ENCODE measurements at regions not wholly inside any gene's neighbourhood (a gene's known extent, or its start where the extent isn't known, plus 50 kb on each side); places are given as distances from the start of the nearest gene placed in this dataset.

DNA sequence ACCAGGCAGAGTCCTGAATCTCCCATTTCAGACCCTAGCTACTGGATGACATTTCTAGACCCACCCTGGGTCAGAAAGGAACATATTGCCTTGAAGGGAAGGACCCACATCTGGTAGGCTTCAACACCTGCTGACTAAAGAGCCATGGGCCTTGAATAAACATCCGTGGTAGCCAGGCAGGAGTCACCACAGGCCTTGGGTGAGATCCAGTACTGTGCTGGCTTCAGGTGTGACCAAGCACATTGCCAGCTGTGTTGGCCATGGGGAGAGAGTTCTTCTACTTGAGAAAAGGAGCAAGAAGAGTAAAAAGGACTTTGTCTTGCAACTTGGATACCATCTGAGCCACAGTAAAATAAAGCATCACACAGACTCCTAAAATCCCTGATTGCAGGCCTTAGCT is 332.6 kb downstream of the SLC16A7 start:
- DNase-seq (ENCODE audit: low read depth, low spot score): no peak

DNA sequence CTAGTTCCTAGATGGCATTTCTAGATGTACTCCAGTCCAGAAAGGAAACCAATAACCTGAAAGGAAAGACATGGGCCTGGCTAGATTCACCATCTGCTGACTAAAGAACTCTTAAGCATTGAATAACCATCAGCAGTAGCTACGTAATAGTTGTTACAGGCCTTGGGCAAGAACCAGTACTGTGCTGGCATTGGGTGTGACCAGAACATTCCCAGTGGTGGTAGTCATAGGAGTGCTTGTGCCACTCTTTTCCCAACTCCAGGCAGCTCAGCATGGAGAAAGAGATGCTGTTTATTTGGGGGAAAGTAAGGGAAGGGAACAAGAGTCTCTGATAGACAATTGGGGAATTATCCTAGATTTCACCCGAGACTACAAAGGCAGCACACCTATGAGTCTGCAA is 333.3 kb downstream of the SLC16A7 start:
- no peak for DNase-seq (ENCODE audit: low read depth, low spot score)

DNA sequence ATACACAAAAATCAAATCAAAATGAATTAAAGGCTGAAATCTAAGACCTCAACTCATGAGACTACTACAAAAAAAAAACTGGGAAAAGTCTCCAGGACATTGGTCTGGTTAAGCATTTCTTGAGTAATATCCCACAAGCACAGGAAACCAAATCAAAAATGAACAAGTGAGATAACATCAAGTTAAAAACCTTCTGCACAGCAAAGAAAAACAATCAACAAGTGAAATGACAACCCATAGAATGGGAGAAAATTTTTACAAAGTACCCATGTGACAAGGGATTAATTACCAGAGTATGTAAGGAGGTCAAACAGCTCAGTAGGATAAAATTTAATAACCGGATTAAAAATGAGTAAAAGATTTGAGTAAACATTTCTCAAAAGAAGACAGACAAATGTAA is 338.7 kb downstream of the SLC16A7 start:
- no peak for DNase-seq (ENCODE audit: low read depth, low spot score)

DNA sequence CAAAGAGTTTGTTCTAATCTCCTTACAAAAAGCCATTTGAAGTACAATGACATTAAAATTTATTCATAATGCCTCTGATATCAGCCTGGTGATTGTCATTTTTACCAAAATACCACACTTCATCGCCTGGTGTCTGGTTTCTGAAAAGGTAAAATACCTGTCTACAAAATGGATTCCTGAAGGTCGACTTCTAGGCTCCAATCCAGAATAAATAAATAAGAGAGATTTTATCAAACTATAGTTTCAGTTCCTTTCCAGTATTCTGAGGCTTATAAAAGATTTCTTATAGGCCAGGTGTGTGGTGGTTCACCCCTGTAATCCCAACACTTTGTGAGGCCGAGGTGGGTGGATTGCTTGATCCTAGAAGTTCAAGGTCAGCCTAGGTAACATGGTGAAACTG is 340.7 kb downstream of the SLC16A7 start:
- DNase-seq (ENCODE audit: low read depth, low spot score): no peak

DNA sequence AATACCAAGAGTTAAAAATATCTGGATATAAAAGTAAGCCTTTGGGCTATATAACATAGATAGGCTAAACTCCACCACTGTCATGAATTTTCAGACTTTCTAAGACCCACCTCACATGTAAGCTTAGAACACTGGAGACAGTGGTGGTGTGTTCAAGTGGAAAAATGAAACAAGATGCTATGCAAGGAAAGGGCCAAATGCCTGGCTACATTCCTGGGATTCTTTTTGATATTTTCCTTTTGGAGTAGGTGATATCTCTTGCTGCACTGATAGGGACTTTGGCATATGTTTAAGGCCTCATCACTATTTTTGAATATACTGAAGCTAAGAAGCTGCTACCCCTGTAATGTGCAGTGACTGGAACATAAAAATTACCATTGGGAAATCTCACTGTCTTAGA is 341.3 kb downstream of the SLC16A7 start:
- no peak for DNase-seq (ENCODE audit: low read depth, low spot score)

DNA sequence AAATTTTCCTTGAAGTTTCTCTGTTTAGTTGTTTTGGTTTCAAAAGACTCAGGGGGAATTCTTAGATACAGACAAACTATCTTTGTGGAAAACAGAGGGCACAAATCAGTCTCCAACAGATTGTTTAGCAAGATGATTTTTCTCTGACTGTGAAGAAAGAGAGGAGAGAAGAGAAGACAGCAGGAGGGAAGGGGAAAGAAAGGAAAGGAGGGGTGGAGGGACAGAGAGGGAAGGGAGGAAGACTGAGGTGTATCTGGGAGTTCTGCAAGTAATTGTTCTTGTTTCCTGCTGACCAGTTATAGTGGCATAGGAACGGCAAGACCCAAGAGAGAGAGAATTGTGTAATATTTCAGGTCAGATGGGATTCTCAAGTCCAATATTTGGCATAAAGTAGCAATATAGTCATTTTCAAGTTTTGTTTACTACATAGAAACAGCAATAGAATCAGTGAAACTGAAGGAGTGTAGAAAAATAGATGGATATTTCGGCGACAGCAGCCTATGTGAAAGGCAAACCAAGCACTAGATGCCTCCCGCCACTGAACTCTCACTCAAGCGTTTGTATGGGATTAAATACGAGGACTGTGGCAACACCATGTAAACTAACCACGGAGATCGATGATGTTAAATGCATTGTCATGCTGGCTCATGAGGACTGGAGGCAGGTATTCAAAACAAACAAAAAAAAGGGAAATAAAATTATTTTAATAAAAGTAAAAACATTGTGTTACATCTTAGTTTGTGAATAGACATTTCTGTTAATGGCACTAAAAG is 342.5 kb downstream of the SLC16A7 start:
- no peak for DNase-seq (ENCODE audit: low read depth, low spot score)

DNA sequence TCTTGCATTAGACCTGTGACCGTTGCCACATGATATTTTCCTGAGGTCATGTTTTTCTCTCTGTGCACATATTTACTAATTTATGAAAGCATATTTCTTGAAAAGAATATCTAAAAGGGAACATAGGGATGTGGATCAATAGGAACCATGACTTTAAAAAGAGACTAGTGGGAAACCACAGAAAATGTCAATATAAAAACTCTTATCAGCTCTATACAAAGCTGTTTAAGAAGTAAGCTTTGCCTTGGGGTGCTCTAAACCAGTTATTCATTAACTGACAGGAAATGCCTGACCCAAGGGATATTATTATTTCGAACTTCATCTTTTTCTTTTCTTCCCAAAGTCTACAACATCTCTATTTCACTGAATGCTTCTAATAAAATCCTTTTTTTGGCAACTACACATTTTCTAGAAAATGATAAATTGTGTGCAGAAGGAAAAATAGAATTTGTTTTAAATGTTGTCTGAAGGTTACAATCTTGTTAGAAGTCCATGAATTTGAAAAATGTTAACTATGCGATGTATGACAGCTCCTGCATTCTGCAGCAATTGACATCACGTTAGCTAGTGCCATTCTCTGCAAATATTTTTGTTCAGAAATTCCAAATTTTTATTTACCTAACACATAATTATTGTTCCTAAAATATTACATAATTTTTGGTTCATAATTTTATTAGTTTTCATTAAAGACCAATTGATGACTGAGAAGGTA is 345.0 kb downstream of the SLC16A7 start:
- DNase-seq (ENCODE audit: low read depth, low spot score): no peak

DNA sequence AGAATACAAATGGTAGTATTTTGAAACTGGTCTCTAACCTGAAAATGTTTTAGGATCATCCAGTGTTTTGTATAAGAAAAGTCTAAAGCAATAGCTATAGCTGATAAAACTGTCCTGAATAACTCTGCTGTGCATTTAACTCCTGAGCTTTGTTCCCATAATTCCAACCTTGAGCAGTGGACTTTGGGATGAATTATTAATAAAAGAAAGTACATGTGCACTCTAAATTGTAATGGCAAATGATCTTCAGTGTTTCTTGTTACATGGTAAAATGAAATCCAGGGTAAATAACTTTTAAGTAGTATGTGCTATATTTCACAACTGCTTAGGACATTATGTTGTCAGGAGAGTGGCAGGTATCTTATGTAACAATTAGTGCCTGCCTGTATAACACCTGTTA is 345.6 kb downstream of the SLC16A7 start:
- DNase-seq (ENCODE audit: low read depth, low spot score): no peak

DNA sequence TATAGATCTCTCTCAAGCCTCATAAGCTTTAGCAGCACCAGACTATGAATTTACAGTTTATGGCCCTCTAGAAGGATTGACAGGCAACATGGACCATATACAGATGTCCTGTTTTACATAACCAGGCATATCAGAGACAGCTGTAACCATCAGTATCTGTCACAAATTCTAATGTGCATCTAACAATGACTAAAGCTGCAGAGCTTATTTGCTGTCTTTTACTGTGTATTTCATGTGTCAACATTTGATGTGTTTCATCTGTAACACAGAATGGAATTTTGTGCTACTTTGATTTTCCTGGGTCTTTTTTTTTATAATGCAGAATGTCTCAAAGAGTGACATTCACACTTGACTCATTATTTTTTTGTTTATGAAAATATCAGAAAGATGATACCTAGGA is 348.3 kb downstream of the SLC16A7 start:
- no peak for DNase-seq (ENCODE audit: low read depth, low spot score)

DNA sequence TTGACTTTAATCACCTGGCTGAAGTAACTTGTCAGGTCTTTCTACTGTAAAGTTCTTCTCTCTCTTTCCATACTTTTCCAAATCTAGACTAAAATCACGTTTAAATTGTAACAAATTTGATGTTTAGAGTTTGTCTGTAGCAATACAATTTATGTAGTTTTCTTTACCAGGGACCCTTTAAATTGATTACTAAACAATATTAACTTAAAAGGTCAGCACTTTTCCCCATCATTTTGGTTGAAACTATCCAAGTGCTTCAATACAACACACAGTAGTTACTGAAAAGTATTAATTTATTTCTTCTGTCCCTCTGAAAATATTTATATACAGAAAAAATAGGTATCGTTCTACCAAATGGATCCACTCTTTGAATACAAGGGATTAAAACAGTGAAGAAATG is 350.8 kb downstream of the SLC16A7 start:
- DNase-seq (ENCODE audit: low read depth, low spot score): no peak

DNA sequence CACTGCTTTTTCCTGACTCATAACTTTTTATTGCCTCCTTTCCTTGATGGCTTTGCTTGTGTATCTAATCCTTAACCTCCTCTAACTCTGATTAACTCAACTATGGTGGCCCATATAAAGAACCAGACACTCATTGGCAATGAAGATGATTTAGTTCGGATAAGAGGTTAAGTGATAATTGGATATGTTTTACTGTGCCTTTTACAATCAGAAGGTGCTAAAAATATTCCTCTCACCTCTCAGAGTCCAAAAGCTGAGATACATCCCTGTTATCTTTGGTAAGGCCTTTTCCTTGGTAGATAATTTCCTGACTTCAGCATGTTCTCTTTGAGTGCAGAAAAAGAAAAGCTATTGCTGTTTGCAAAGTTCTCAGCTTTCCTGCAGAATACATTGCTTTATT is 367.7 kb downstream of the SLC16A7 start:
- DNase-seq (ENCODE audit: low read depth, low spot score): no peak

DNA sequence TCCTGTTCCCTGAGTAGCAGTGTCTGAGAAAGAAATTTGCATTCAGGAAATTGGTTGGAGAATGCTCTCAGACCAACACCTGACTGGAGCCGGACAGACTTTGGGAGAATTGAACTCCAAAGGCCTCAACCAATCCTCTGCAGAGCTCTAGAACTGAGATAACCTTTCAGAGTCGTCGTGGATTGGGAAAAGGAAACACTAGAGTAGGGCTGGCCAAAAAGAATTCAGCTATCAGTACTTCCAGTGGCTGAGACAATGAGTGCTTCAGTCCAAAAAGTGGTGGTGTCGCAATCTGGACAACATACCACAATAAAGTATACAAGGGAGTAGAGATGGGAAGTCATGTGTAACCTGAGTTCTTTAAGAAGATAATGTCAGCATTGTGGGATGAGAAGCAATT is 377.1 kb downstream of the SLC16A7 start:
- DNase-seq (ENCODE audit: low read depth, low spot score): no peak

DNA sequence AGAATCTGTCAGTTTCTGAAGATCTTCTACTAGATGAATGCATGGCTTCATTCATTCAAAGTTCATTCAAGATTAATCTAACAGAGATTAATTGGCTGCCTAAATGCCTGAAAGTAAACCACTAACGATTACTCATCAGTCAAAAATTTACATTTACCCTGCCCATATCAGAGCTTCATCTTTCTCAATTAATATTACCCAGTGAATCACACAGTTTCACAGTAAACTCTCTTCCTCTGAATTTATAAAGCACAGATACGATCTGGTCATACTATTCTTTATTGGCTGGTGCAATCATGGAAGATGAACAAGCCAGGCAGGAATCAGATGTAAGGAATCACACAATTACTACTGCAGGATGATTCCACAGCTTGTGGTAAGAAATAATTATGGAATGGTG is 377.7 kb downstream of the SLC16A7 start:
- DNase-seq (ENCODE audit: low read depth, low spot score): no peak

DNA sequence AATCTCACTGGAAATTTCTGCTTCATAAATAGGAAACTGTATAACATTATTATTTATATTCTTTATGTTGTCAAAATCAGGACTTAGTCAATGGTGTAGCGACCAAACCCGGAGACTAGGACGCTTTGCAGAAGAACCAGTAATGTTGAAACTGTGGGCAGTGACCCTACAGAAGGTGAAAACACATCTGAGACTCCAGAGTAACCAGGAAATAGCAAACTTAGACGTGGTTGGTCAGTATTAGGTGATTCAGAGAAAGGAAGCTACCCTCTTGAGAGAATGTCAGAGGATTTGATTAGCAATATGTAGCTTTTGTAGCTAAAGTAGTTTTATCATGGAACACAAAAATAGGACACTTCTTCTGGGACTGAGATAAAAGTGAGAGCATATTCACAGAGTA is 381.9 kb downstream of the SLC16A7 start:
- no peak for DNase-seq (ENCODE audit: low read depth, low spot score)

DNA sequence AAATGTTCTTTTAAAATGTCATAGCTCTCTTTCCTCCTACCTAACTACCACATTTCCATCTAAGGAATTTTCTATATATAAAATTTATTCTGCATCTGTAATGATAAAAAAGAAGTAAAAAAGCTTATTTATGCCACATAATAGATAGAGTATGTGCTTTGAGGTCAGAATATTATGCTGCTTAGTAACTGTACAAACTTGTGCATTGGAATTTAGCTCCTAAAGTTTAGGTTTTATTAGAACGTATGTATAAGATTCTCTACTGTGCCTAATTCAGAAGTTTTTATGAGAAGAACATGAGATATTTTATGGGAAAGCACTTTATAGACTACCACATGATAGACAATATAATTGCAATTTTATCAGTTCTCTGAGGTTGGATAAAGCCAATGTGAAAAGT is 384.6 kb downstream of the SLC16A7 start:
- no peak for DNase-seq (ENCODE audit: low read depth, low spot score)

DNA sequence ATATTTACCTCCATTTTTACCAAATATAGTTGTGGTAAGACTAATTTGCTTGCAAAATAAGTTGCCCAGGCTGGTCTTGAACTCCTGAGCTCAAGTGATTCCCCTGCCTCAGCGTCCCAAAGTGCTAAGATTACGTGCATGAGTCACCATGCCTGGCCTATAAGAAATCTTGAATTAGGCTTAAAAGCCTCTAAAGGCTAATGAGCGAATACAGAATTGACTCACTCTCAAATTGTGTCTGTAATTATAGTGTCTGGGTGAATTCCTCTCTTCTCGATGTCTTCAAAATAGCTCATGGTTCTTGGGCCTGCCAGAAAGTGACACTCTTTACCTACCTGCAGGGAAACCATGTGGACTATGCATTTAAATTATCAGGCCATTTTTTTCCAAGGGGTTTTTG is 403.5 kb downstream of the SLC16A7 start:
- no peak for DNase-seq (ENCODE audit: low read depth, low spot score)

DNA sequence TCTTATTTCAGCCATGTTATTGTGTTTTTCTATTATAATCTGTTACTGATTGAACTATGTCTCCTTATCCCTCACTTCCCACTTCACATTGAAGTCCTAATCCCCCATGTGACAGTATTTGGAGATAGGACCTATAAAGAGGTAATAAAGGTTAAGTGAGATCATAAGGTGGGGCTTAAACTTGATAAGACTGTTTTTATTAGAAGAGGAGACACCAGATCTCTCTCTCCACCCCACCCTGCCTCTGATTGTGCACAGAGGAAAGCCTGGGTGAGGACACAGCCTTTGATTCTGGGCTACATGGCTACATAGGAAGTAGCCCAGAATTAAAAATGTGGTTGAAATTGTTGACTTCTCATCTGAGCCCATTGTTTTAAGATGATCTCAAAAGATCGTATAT is 414.7 kb downstream of the SLC16A7 start:
- DNase-seq (ENCODE audit: low read depth, low spot score): no peak

DNA sequence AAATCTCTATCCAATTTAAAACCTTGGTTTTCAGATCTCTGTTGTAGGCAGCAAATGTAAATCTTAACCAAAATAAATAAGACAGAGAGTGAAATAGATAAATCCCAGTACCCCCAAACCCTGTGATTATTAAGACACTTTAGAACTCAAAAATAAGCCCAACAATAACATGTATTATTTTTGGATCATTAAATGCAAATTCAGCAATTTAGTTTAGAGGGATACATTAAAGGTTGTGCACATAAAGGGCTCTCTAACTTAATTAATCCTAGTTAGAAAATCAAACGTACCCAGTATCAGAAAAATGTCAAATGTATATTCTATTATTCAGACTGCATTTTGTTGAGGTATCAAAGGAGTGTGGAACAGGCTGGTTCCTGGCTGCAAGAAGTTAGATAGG is 416.8 kb downstream of the SLC16A7 start:
- no peak for DNase-seq (ENCODE audit: low read depth, low spot score)

DNA sequence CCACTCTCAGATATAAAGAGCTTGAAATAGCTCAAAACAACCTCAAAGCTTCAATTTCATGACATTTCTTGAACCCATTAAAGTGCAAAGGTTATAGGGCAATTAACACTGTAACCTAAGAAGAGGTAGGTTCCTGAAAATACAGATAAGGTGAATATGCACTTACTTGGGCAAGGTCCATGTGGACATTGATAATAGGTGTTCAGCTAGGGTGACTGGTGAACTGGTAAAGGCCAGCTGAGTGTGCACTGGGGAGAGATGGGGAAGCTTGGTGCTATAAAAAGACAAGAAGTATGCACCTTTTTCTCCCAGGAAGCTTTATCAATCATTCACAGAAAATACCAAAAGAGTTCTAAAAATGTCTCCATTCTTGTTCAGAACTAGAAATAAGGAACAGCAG is 418.6 kb downstream of the SLC16A7 start:
- DNase-seq (ENCODE audit: low read depth, low spot score): no peak

DNA sequence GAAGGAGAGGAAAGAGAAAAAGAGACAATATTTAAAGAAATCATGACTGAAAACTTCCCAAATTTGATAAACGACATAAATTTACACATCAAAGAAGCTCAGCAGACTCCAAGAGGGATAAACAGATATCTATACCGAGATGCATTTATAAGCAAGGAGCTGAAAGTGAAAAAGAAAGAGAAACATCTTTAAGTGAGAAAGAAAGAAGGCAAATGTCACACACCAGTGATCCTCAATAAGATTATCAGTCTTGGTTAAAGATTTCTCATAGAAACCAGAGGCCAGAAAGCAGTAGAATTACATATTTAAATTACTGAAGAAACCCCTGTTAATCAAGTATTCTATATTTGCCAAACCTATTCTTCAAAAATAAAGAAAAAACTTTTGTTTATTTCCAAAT is 424.2 kb downstream of the SLC16A7 start:
- DNase-seq (ENCODE audit: low read depth, low spot score): no peak

DNA sequence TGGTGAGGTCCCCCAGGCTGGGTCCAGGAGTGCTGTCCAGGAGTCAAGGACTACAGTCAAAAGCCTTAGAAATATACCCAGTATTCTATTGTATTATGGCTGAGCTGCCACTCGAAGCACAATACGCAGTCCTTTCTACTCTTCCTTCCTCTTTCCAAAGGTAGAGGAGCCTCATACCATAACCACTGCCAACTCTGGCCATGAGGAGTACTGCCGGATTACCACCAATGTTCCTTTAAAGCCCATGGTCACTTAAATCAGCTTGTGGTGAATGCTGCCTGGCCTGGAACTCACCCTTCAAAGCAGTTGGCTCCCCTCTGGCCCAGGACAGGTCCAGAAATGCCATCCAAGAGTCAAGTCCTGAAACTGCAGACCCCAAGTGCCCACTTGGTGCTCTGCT is 425.4 kb downstream of the SLC16A7 start:
- no peak for DNase-seq (ENCODE audit: low read depth, low spot score)

DNA sequence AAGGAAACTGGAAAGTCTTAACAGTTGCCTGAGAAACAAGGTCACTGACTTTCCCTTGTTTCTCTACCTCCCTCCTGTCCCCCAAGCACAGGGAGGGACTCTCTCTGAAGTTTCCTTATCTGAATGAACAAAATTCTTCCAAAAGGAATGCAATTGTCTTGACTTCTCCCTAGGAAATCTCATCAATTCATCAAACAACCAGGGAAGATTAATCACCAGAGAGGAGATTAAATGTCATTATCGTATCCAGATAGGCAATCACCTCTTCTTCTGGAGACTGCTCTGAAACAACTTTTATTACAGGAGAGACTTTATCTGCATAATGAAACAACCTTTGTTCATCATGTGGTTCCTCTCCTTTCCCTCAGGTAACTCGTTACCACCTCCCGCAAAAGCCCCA is 431.4 kb downstream of the SLC16A7 start:
- no peak for DNase-seq (ENCODE audit: low read depth, low spot score)

DNA sequence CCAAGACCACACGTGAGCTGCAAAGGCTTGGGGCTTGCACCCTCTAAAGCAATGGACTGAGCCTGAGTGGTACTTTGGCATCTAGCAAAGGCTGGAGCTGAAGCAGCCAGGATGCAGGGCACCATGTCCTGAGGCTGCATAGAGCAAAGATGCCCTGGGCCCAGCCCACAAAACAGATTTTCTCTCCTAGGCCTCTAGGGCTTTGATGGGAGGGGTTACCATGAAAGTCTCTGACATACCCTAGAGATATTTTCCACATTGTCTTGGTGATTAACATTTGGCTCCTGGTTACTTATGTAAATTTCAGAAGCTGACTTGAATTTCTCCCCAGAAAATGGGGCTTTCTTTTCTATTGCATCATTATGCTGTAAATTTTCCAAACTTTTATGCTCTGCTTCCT is 438.3 kb downstream of the SLC16A7 start:
- no peak for DNase-seq (ENCODE audit: low read depth, low spot score)

DNA sequence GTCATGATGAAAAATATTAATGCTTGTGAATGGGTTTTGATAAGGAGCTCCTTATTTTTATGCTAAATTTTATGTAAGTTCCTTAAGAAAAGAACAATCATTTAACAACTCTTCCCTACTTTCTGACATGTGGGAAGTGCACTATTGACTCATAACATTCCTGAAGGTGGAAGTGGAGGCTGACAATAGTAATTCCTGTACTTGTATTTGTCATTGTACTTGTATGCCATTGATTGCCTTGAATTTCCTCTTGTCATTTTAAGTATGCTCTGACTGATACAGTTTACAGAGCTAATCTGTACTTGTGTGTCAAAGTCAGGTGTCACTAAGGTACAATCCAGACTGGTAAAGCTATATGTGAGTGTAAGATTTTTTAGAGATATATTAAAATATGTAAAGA is 440.0 kb downstream of the SLC16A7 start:
- DNase-seq (ENCODE audit: low read depth, low spot score): no peak
